H1 (cell line): ENCODE measurements at regions not wholly inside any gene's neighbourhood (a gene's known extent, or its start where the extent isn't known, plus 50 kb on each side); places are given as distances from the start of the nearest gene placed in this dataset.

ENCODE experiments used
- CTCF ChIA-PET: fragments of 300-600 bp; sonication (Branson Sonifier 250); formaldehyde crosslinking; loops from one replicate; lab custom pipeline; 2021; ENCODE audit not compliant: partially characterized antibody; lab: Charles Lee
- POLR2A ChIA-PET: fragments of 300-600 bp; sonication (Branson Sonifier 250); formaldehyde crosslinking; loops from one replicate; lab custom pipeline; 2021; ENCODE audit warnings: inconsistent platforms; ENCODE audit not compliant: partially characterized antibody; lab: Charles Lee
- DNase-seq, 2 experiments: peaks; one replicate each; pipeline versions ENCODE4 v3.0.0 to v3.0.0-alpha.2; 2010 to 2022; ENCODE audit warnings: low spot score in 2 of 2, low read depth in 1 of 2, mixed read lengths in 1 of 2
- FAIRE-seq: peaks from 2 replicates; lab custom pipeline; 2011; peaks lifted over from hg19 to GRCh38; lab: Jason Lieb, UNC
- H2AFZ ChIP-seq: 2 replicates; pipeline ENCODE4 v1.8.1; 2012; ENCODE audit warnings: low read length, inconsistent platforms
- H2AK5ac ChIP-seq: 2 replicates; pipeline ENCODE4 v1.6.1; 2013; ENCODE audit warnings: low read depth, low read length
- H2BK120ac ChIP-seq: replicated peaks from 2 replicates; pipeline ENCODE3; 2013; ENCODE audit warnings: low read depth, low read length, inconsistent platforms
- H2BK12ac ChIP-seq: 2 replicates; pipeline ENCODE4 v1.6.1; 2013; ENCODE audit warnings: low read depth, low read length
- H2BK15ac ChIP-seq: 2 replicates; pipeline ENCODE4 v1.6.1; 2013; ENCODE audit warnings: low read length
- H2BK20ac ChIP-seq: 2 replicates; pipeline ENCODE4 v1.6.1; 2013; ENCODE audit warnings: low read length
- H2BK5ac ChIP-seq: 2 replicates; pipeline ENCODE4 v1.6.1; 2013; ENCODE audit warnings: low read depth, low read length
- H3K14ac ChIP-seq: 2 replicates; pipeline ENCODE4 v1.6.1; 2013; ENCODE audit warnings: inconsistent platforms; ENCODE audit not compliant: insufficient read length
- H3K18ac ChIP-seq: 2 replicates; pipeline ENCODE4 v1.6.1; 2013; ENCODE audit warnings: low read length; ENCODE audit errors: extremely low read depth
- H3K23ac ChIP-seq: 2 replicates; pipeline ENCODE4 v1.6.1; 2013; ENCODE audit warnings: inconsistent platforms; ENCODE audit not compliant: insufficient read length
- H3K23me2 ChIP-seq: 2 replicates; pipeline ENCODE4 v1.6.1; 2013; ENCODE audit warnings: low read depth, low read length
- H3K27ac ChIP-seq: 2 replicates; pipeline ENCODE4 v1.6.1; 2011; ENCODE audit warnings: low read depth, low read length, inconsistent platforms
- H3K27me3 ChIP-seq, 4 experiments: replicated peaks in 1 of 4; 1 replicate in 1 of 4; 2 replicates in 3 of 4; pipeline versions ENCODE4 v1.6.1 to v1.8.1; 2011 to 2013; ENCODE audit warnings: low read length in 3 of 4, mild to moderate bottlenecking in 3 of 4, inconsistent platforms in 2 of 4, mixed read lengths in 2 of 4, moderate library complexity in 1 of 4; ENCODE audit not compliant: control insufficient read depth in 3 of 4, insufficient read depth in 3 of 4; ENCODE audit errors: extremely low read depth in 1 of 4
- H3K36me3 ChIP-seq, 4 experiments: 2 replicates each; pipeline versions ENCODE4 v1.6.1 to v1.8.1; 2011 to 2013; ENCODE audit warnings: mild to moderate bottlenecking in 4 of 4, low read length in 3 of 4, moderate library complexity in 2 of 4, control low read depth in 1 of 4, inconsistent platforms in 1 of 4; ENCODE audit not compliant: insufficient read depth in 4 of 4, control insufficient read depth in 2 of 4
- H3K4ac ChIP-seq: replicated peaks from 2 replicates; pipeline ENCODE3; 2013; ENCODE audit warnings: low read length, low read depth, mixed read lengths, inconsistent platforms; ENCODE audit not compliant: insufficient read length
- H3K4me1 ChIP-seq, 4 experiments: replicated peaks in 1 of 4; 1 replicate in 1 of 4; 2 replicates in 3 of 4; pipeline versions ENCODE4 v1.6.1 to v1.8.1; 2011 to 2013; ENCODE audit warnings: low read length in 3 of 4, inconsistent platforms in 2 of 4, mixed read lengths in 1 of 4; ENCODE audit not compliant: insufficient read depth in 4 of 4, control insufficient read depth in 3 of 4
- H3K4me2 ChIP-seq, 2 experiments: 2 replicates each; pipeline versions ENCODE4 v1.6.1 to v1.8.1; 2011 to 2013; ENCODE audit warnings: low read depth in 2 of 2, low read length in 2 of 2, control low read depth in 1 of 2, inconsistent platforms in 1 of 2, mild to moderate bottlenecking in 1 of 2; ENCODE audit not compliant: insufficient read depth in 1 of 2
- H3K4me3 ChIP-seq, 4 experiments: fragments of 200-600, 300-600 bp in 1 of 4; sonication (generic), shearing (Covaris generic), sonication (Bioruptor Twin) in 1 of 4; 2 replicates each; pipeline versions ENCODE4 v1.5.1 to v1.8.1; 2011 to 2016; ENCODE audit warnings: low read length in 4 of 4, low read depth in 3 of 4, control low read depth in 2 of 4, inconsistent platforms in 2 of 4, mild to moderate bottlenecking in 2 of 4, mixed read lengths in 1 of 4, moderate library complexity in 1 of 4; ENCODE audit not compliant: insufficient read depth in 2 of 4; ENCODE audit errors: extremely low read depth in 1 of 4
- H3K56ac ChIP-seq: replicated peaks from 2 replicates; pipeline ENCODE3; 2013; ENCODE audit warnings: low read depth, mild to moderate bottlenecking, mixed read lengths, low read length, inconsistent platforms; ENCODE audit not compliant: insufficient read length
- H3K79me1 ChIP-seq: 2 replicates; pipeline ENCODE4 v1.6.1; 2013; ENCODE audit warnings: low read depth, low read length, control low read depth
- H3K79me2 ChIP-seq, 2 experiments: 2 replicates each; pipeline versions ENCODE4 v1.6.1 to v1.8.1; 2012 to 2013; ENCODE audit warnings: low read length in 2 of 2, mild to moderate bottlenecking in 2 of 2, inconsistent platforms in 1 of 2; ENCODE audit not compliant: insufficient read depth in 2 of 2, control insufficient read depth in 1 of 2
- H3K9ac ChIP-seq, 4 experiments: replicated peaks in 1 of 4; 1 replicate in 1 of 4; 2 replicates in 3 of 4; pipeline versions ENCODE4 v1.6.1 to v1.8.1; 2011 to 2013; ENCODE audit warnings: low read depth in 3 of 4, low read length in 3 of 4, control low read depth in 2 of 4, mild to moderate bottlenecking in 2 of 4, moderate library complexity in 2 of 4, inconsistent platforms in 1 of 4; ENCODE audit errors: extremely low read depth in 1 of 4
- H3K9me3 ChIP-seq, 2 experiments: 2 replicates each; pipeline versions ENCODE4 v1.6.1 to v1.8.1; 2012 to 2013; ENCODE audit warnings: mild to moderate bottlenecking in 2 of 2, moderate library complexity in 2 of 2, control low read depth in 1 of 2, inconsistent platforms in 1 of 2, low read depth in 1 of 2, low read length in 1 of 2, mixed read lengths in 1 of 2; ENCODE audit not compliant: insufficient read depth in 2 of 2
- H4K20me1 ChIP-seq, 2 experiments: replicated peaks in 1 of 2; 2 replicates each; pipeline versions ENCODE3 to v1.8.1; 2011 to 2013; ENCODE audit warnings: inconsistent platforms in 2 of 2, low read length in 2 of 2, mild to moderate bottlenecking in 1 of 2; ENCODE audit not compliant: insufficient read depth in 2 of 2, control insufficient read depth in 1 of 2
- H4K5ac ChIP-seq: 2 replicates; pipeline ENCODE4 v1.6.1; 2013; ENCODE audit warnings: low read length, low read depth, mixed read lengths, inconsistent platforms; ENCODE audit not compliant: insufficient read length
- H4K8ac ChIP-seq: 2 replicates; pipeline ENCODE4 v1.8.0; 2013; ENCODE audit warnings: mild to moderate bottlenecking, moderate library complexity, low read length, inconsistent platforms; ENCODE audit not compliant: insufficient read depth; ENCODE audit errors: extremely low read depth
- H4K91ac ChIP-seq: replicated peaks from 2 replicates; pipeline ENCODE3; 2013; ENCODE audit warnings: low read length, mixed read lengths, inconsistent platforms; ENCODE audit not compliant: insufficient read length
- BCL11A ChIP-seq, 2 experiments: IDR thresholded peaks; one replicate each; pipeline ENCODE4 v1.6.1; 2011; ENCODE audit warnings: low read depth in 2 of 2, low read length in 2 of 2, mild to moderate bottlenecking in 2 of 2
- CBX5 ChIP-seq: fragments of 300-800, 300-1000 bp; sonication (generic); IDR thresholded peaks from 2 replicates; pipeline ENCODE4 v1.7.1; 2016; ENCODE audit warnings: antibody characterized with exemption, low read length, low read depth
- E2F6 ChIP-seq: IDR thresholded peaks from 2 replicates; pipeline ENCODE4 v1.6.1; 2012; ENCODE audit warnings: inconsistent platforms
- SIRT6 ChIP-seq: IDR thresholded peaks from one replicate; pipeline ENCODE4 v1.7.1; 2012; ENCODE audit warnings: low read length, inconsistent platforms
- WGBS, 2 experiments: shearing (Covaris generic) in 1 of 2; methylation state at CpG; one replicate each; pipeline versions ENCODE4 v1.1.6 to v1.1.7; 2013 to 2015; ENCODE audit warnings: low lambda C conversion rate in 2 of 2, mixed read lengths in 2 of 2, inconsistent platforms in 1 of 2, low coverage in 1 of 2, missing lambda C conversion rate in 1 of 2; ENCODE audit not compliant: insufficient replicate concordance in 2 of 2, insufficient coverage in 1 of 2, insufficient read length in 1 of 2; ENCODE audit errors: extremely low coverage in 1 of 2, missing lambda C conversion rate in 1 of 2; 5-methylcytosine and 5-hydroxymethylcytosine counted together

- Histone ChIP-seq H3K18ac (no peak overlapping the region), H2BK20ac (no peak overlapping the region), H3K23ac (no peak overlapping the region), H3K27me3 (no peaks in the 10 kb centered on the region), H3K79me2 (no peaks in the 10 kb centered on the region), H3K79me1 (no peaks in the 10 kb centered on the region), H4K8ac (no peak overlapping the region), H3K36me3 (peaks cover 0 to 4% (median 0%) of the 10 kb centered on the region in 4 experiments; a peak in 1 of 8 replicates), H2BK120ac (no peak overlapping the region), H3K9ac (no peak overlapping the region), H3K14ac (no peak overlapping the region), H3K27ac (no peak overlapping the region), H3K4me1 (peaks cover 0 to 8% (median 5%) of the 10 kb centered on the region in 4 experiments; a peak in 3 of 7 replicates), H4K91ac (no peak overlapping the region), H3K4me2 (no peak overlapping the region), H2AFZ (no peak overlapping the region), H2AK5ac (no peak overlapping the region), H3K4me3 (no peak overlapping the region), H3K9me3 (no peaks in the 10 kb centered on the region), H4K5ac (no peak overlapping the region), H2BK5ac (no peak overlapping the region), H3K23me2 (no peaks in the 10 kb centered on the region; the same call in 1 of the 2 replicates), H2BK12ac (no peak overlapping the region), H4K20me1 (no peaks in the 10 kb centered on the region), H3K4ac (no peak overlapping the region), H2BK15ac (no peak overlapping the region), H3K56ac (no peak overlapping the region)
- no peak for DNase-seq
- 92% methylated on average over 5 of the region's 5 CpGs; no CpG with 5 or more reads in 1 of the 2 experiments for WGBS, 2 experiments
- CTCF ChIA-PET: interaction anchor here (1.4 to 12.3 kb wide), 9 partner anchors 9 to 296 kb away, joined by 3 to 82 read pairs (median 9); no protein-coding TSS in a partner anchor
- FAIRE-seq: no peak
- POLR2A ChIA-PET: no interaction called here
- no peak for TF ChIP-seq SIRT6
- TF ChIP-seq E2F6: no peak
- TF ChIP-seq BCL11A (IDR thresholded peaks at IDR 0.05; ENCODE audit: low read depth in 2 of 2, low read length in 2 of 2): no peak
- no peak for TF ChIP-seq CBX5
Measured at GRCh38 chr11:27203077-27203647, 159.9 kb downstream of the CCDC34 start.
